ENCODE measurements at regions not wholly inside any gene's neighbourhood (a gene's known extent, or its start where the extent isn't known, plus 50 kb on each side); places are given as distances from the start of the nearest gene placed in this dataset.

DNA sequence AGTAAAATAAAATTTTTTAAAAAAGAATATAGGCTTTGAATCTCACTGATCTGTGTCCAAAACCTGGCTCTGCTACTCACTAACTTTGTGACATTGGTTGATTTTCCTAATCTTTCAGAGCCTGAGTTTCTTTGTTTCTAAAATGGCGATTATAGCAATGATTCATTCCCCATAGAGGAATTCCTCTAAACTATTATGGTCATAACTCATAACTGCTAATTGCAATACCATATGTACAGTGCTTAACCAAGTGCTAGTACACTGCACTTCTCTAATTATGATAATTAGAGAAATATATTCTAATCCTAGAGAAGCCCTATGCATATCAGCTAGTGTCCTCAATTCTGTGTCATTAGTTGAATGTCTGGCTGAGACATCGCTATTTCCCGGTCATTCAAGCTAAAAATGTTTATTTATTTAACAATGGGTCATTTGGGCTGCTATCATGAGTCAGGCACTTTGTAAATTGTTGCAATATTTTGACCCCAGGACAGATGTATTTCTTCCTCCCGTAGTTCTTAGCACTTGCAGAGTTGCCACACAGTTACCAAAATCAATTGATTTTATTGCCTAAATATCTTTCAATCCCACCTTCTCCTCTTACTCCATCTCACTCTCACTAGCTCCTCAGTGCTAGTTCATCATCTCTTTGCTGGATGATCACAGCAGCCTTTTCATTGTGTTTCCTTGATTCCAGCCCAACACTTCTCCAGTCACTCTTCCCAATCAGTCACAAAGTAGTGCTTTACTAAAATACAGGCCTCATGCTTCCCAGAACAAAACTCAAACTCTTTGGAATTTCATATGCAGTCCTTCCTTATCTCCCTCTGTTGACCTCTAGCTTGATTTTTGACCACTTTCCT lies 200.9 kb upstream of the PAPPA start:
- peak overlapping the region; percentile 35 for H3K4me2 ChIP-seq
- FAIRE-seq, result peak; percentile 43
- ChIA-PET CTCF (interaction anchor here (0.9 to 4.2 kb wide), 8 partner anchors 8 to 359 kb away, joined by 3 to 19 read pairs (median 5); no protein-coding TSS in a partner anchor), POLR2A (interaction anchor here (0.9 to 3.1 kb wide), 4 partner anchors 8 to 207 kb away, joined by 4 to 29 read pairs (median 8); partner anchors contain the start of gene PAPPA)
- peaks cover 29% of the 10 kb centered on the region for H3K9me3 ChIP-seq
- H3K4me1 ChIP-seq, result peaks cover 41% of the 10 kb centered on the region
- no peak overlapping the region for H3K4me3 ChIP-seq
- ATAC-seq, result peak; percentile 85 to 90
- DNase-seq (ENCODE audit: low read depth in 1 of 2, low spot score in 1 of 2), result peak; percentile 37 to 84
- 5% methylated on average over 4 of the region's 4 CpGs for WGBS (ENCODE audit: missing lambda C conversion rate)
- H3K27ac ChIP-seq, result peak overlapping the region; percentile 91 to 99
- TF ChIP-seq HOXA7 (CRISPR knock-in tag; IDR thresholded peaks at IDR 0.05) (no peak; the same call in 1 of the 2 replicates), PHF8 (IDR thresholded peaks at IDR 0.05; ENCODE audit: borderline replicate concordance, low read depth) (no peak), ZC3H11A (IDR thresholded peaks at IDR 0.05) (no peak), CHD4 (IDR thresholded peaks at IDR 0.05; ENCODE audit: borderline replicate concordance) (no peak), JUNB (IDR thresholded peaks at IDR 0.05) (peak; percentile 91), EP300 (IDR thresholded peaks at IDR 0.05) (peak; percentile 92 to 93; a peak in 4 of 5 replicates), CBX8 (IDR thresholded peaks at IDR 0.05) (no peak), CBX2 (IDR thresholded peaks at IDR 0.05; ENCODE audit: borderline replicate concordance, low read depth) (no peak), MYC (IDR thresholded peaks at IDR 0.05; ENCODE audit: borderline replicate concordance, low read length) (no peak), HEYL (CRISPR knock-in tag; IDR thresholded peaks at IDR 0.05) (0 out of 2 replicates have a peak, but pooled peaks have one; percentile 18), KDM5A (IDR thresholded peaks at IDR 0.05) (no peak), MAZ (IDR thresholded peaks at IDR 0.05; ENCODE audit: borderline replicate concordance, low read depth, low read length) (no peak), CEBPB (IDR thresholded peaks at IDR 0.05) (peak; percentile 89 to 96), FOXS1 (CRISPR knock-in tag; IDR thresholded peaks at IDR 0.05) (no peak), KDM1A (IDR thresholded peaks at IDR 0.05; ENCODE audit: low read depth) (no peak), GATA3 (IDR thresholded peaks at IDR 0.05; ENCODE audit: borderline replicate concordance) (peak; percentile 91), FOSL2 (IDR thresholded peaks at IDR 0.05) (peak; percentile 83), FOSL2 (CRISPR knock-in tag; IDR thresholded peaks at IDR 0.05) (peak; percentile 96), SMC3 (IDR thresholded peaks at IDR 0.05) (peak; percentile 44; the same call in 2 of the 3 replicates), ESRRA (IDR thresholded peaks at IDR 0.05; ENCODE audit: borderline replicate concordance, low read length) (no peak), MAFK (IDR thresholded peaks at IDR 0.05; ENCODE audit: partially characterized antibody) (no peak), NR3C1 (IDR thresholded peaks at IDR 0.05) (no peak), ZNF302 (CRISPR knock-in tag; IDR thresholded peaks at IDR 0.05) (no peak), HDAC2 (IDR thresholded peaks at IDR 0.05) (no peak), POLR2A (IDR thresholded peaks at IDR 0.05; ENCODE audit: low read length) (no peak), TFCP2L1 (CRISPR knock-in tag; IDR thresholded peaks at IDR 0.05) (no peak), RFX5 (IDR thresholded peaks at IDR 0.05) (no peak), FOSB (CRISPR knock-in tag; IDR thresholded peaks at IDR 0.05) (no peak), RAD21 (conservative IDR thresholded peaks at IDR 0.05 in 1 of 2, IDR thresholded peaks at IDR 0.05 in 1 of 2) (peak; percentile 2 to 61; a peak in 3 of 5 replicates), BHLHE40 (IDR thresholded peaks at IDR 0.05; ENCODE audit: low read depth, low read length) (no peak), RARB (CRISPR knock-in tag; IDR thresholded peaks at IDR 0.05) (peak; percentile 89; the same call in 1 of the 2 replicates), POLR2AphosphoS2 (conservative IDR thresholded peaks at IDR 0.05; ENCODE audit: low read length) (no peak), ZFP36 (IDR thresholded peaks at IDR 0.05; ENCODE audit: borderline replicate concordance, partially characterized antibody) (no peak), EHMT2 (IDR thresholded peaks at IDR 0.05; ENCODE audit: low read depth) (no peak)
- TF ChIP-seq, protein P1, sequence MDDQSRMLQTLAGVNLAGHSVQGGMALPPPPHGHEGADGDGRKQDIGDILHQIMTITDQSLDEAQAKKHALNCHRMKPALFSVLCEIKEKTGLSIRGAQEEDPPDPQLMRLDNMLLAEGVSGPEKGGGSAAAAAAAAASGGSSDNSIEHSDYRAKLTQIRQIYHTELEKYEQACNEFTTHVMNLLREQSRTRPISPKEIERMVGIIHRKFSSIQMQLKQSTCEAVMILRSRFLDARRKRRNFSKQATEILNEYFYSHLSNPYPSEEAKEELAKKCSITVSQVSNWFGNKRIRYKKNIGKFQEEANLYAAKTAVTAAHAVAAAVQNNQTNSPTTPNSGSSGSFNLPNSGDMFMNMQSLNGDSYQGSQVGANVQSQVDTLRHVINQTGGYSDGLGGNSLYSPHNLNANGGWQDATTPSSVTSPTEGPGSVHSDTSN (IDR thresholded peaks at IDR 0.05), result no peak
- TF ChIP-seq, protein P2, sequence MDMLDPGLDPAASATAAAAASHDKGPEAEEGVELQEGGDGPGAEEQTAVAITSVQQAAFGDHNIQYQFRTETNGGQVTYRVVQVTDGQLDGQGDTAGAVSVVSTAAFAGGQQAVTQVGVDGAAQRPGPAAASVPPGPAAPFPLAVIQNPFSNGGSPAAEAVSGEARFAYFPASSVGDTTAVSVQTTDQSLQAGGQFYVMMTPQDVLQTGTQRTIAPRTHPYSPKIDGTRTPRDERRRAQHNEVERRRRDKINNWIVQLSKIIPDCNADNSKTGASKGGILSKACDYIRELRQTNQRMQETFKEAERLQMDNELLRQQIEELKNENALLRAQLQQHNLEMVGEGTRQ (IDR thresholded peaks at IDR 0.05), result no peak
- TF ChIP-seq, protein P3, sequence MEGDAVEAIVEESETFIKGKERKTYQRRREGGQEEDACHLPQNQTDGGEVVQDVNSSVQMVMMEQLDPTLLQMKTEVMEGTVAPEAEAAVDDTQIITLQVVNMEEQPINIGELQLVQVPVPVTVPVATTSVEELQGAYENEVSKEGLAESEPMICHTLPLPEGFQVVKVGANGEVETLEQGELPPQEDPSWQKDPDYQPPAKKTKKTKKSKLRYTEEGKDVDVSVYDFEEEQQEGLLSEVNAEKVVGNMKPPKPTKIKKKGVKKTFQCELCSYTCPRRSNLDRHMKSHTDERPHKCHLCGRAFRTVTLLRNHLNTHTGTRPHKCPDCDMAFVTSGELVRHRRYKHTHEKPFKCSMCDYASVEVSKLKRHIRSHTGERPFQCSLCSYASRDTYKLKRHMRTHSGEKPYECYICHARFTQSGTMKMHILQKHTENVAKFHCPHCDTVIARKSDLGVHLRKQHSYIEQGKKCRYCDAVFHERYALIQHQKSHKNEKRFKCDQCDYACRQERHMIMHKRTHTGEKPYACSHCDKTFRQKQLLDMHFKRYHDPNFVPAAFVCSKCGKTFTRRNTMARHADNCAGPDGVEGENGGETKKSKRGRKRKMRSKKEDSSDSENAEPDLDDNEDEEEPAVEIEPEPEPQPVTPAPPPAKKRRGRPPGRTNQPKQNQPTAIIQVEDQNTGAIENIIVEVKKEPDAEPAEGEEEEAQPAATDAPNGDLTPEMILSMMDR (IDR thresholded peaks at IDR 0.05), result no peak
- TF ChIP-seq, protein P4, sequence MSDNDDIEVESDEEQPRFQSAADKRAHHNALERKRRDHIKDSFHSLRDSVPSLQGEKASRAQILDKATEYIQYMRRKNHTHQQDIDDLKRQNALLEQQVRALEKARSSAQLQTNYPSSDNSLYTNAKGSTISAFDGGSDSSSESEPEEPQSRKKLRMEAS (IDR thresholded peaks at IDR 0.05), result peak; percentile 70
- TF ChIP-seq, protein P5, sequence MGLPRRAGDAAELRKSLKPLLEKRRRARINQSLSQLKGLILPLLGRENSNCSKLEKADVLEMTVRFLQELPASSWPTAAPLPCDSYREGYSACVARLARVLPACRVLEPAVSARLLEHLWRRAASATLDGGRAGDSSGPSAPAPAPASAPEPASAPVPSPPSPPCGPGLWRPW (IDR thresholded peaks at IDR 0.05), result peak; percentile 84
- TF ChIP-seq, protein P6, sequence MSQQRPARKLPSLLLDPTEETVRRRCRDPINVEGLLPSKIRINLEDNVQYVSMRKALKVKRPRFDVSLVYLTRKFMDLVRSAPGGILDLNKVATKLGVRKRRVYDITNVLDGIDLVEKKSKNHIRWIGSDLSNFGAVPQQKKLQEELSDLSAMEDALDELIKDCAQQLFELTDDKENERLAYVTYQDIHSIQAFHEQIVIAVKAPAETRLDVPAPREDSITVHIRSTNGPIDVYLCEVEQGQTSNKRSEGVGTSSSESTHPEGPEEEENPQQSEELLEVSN (IDR thresholded peaks at IDR 0.05; ENCODE audit: borderline replicate concordance, low read depth), result no peak
